ENCODE measurements at regions not wholly inside any gene's neighbourhood (a gene's known extent, or its start where the extent isn't known, plus 50 kb on each side); places are given as distances from the start of the nearest gene placed in this dataset.
A peak's percentile ranks its signal among the peaks of the same experiment; 100 is the strongest.

DNA sequence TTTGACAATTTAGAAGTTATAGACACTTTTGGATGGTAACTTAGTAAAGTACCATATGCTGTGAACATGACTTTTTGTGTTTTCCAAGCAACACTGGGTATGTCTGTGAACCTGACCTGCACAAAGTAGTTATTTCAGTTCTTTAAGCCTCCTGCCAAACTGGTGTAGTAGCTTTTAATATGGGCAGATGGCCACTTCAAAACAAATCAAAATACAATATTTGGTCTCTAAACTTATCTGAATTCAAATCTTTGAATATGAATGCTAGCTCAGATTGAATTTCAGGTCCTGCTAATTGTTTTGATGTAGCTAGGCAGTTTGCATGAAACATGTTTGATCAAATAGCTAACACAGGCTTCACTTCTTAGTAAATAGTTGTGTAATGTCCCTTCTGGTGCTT, 1176.7 kb upstream of the CDH9 start:
- no peak for DNase-seq (ENCODE audit: insufficient read length, low spot score, missing footprints)
- no peak overlapping the region for H3K27ac ChIP-seq (ENCODE audit: low read depth, low read length)
- H3K79me2 ChIP-seq (ENCODE audit: insufficient read depth, low read length): no peaks in the 10 kb centered on the region
- no peaks in the 10 kb centered on the region for H3K4me1 ChIP-seq (ENCODE audit: insufficient read depth, low read length)
- H4K20me1 ChIP-seq (ENCODE audit: insufficient read depth, low read length): no peaks in the 10 kb centered on the region
- no peak overlapping the region for H3K4me2 ChIP-seq (ENCODE audit: insufficient read depth, low read length)
- H3K27me3 ChIP-seq (ENCODE audit: insufficient read depth, low read length): no peaks in the 10 kb centered on the region
- no peaks in the 10 kb centered on the region for H3K9me3 ChIP-seq (ENCODE audit: low read depth, low read length)
- no peak overlapping the region for H3K4me3 ChIP-seq (ENCODE audit: insufficient read depth, low read length)
- TF ChIP-seq, protein P1, sequence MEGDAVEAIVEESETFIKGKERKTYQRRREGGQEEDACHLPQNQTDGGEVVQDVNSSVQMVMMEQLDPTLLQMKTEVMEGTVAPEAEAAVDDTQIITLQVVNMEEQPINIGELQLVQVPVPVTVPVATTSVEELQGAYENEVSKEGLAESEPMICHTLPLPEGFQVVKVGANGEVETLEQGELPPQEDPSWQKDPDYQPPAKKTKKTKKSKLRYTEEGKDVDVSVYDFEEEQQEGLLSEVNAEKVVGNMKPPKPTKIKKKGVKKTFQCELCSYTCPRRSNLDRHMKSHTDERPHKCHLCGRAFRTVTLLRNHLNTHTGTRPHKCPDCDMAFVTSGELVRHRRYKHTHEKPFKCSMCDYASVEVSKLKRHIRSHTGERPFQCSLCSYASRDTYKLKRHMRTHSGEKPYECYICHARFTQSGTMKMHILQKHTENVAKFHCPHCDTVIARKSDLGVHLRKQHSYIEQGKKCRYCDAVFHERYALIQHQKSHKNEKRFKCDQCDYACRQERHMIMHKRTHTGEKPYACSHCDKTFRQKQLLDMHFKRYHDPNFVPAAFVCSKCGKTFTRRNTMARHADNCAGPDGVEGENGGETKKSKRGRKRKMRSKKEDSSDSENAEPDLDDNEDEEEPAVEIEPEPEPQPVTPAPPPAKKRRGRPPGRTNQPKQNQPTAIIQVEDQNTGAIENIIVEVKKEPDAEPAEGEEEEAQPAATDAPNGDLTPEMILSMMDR (IDR thresholded peaks at IDR 0.05; ENCODE audit: extremely low read depth, low read depth, low read length): no peak
- H2AFZ ChIP-seq (ENCODE audit: low read length): no peak overlapping the region
- no peaks in the 10 kb centered on the region for H3K36me3 ChIP-seq (ENCODE audit: insufficient read depth, low read length)

DNA sequence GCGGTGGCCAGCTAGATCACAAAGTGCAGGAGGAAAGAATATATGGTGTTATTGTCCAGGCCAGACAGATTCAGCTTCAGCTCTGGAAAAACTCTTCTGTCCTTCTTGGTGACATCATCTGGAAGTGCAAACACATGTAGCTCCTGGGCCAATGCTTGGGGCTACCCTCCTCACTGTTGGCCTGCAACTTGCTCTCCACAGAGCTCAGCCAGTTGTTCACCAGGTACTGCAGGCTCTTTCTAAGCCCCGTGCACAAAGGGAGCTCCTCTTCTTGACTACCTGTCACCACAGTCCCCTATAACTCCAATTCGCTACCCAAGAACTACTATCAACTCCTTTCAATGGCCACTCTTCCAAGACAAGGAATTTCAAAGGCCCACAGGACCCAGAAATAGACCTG, 1175.9 kb upstream of the CDH9 start:
- no peak overlapping the region for H3K27ac ChIP-seq (ENCODE audit: low read depth, low read length)
- H3K4me3 ChIP-seq (ENCODE audit: insufficient read depth, low read length): no peak overlapping the region
- H2AFZ ChIP-seq (ENCODE audit: low read length): no peak overlapping the region
- H3K9me3 ChIP-seq (ENCODE audit: low read depth, low read length): no peaks in the 10 kb centered on the region
- no peaks in the 10 kb centered on the region for H3K4me1 ChIP-seq (ENCODE audit: insufficient read depth, low read length)
- no peak overlapping the region for H3K4me2 ChIP-seq (ENCODE audit: insufficient read depth, low read length)
- no peaks in the 10 kb centered on the region for H3K79me2 ChIP-seq (ENCODE audit: insufficient read depth, low read length)
- DNase-seq (ENCODE audit: insufficient read length, low spot score, missing footprints): no peak
- no peaks in the 10 kb centered on the region for H3K36me3 ChIP-seq (ENCODE audit: insufficient read depth, low read length)
- H3K27me3 ChIP-seq (ENCODE audit: insufficient read depth, low read length): no peaks in the 10 kb centered on the region
- no peaks in the 10 kb centered on the region for H4K20me1 ChIP-seq (ENCODE audit: insufficient read depth, low read length)
- TF ChIP-seq, protein P1 (IDR thresholded peaks at IDR 0.05; ENCODE audit: extremely low read depth, low read depth, low read length): no peak

DNA sequence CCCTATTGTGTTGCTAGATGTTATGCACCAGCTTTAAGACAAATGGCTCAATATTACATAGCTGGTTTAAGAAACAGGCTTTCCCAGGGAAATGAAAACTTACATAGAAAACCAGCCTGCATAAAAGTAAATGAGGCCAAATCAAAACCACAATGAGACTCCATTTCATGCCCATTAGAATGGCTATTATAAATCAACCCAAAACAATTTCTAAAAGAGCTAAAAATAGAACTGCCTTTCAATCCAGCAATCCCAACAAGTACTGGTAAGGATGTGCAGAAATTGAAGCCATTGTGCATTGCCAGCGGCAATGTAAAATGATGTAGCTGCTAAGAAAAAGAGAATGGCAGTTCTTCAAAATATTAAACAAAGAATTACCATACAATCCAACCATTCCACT, 1170.0 kb upstream of the CDH9 start:
- no peaks in the 10 kb centered on the region for H3K36me3 ChIP-seq (ENCODE audit: insufficient read depth, low read length)
- H2AFZ ChIP-seq (ENCODE audit: low read length): no peak overlapping the region
- H3K4me3 ChIP-seq (ENCODE audit: insufficient read depth, low read length): no peak overlapping the region
- H3K27ac ChIP-seq (ENCODE audit: low read depth, low read length): no peak overlapping the region
- TF ChIP-seq, protein P1 (IDR thresholded peaks at IDR 0.05; ENCODE audit: extremely low read depth, low read depth, low read length): no peak
- DNase-seq (ENCODE audit: insufficient read length, low spot score, missing footprints): no peak
- H3K27me3 ChIP-seq (ENCODE audit: insufficient read depth, low read length): no peaks in the 10 kb centered on the region
- H3K79me2 ChIP-seq (ENCODE audit: insufficient read depth, low read length): no peaks in the 10 kb centered on the region
- no peaks in the 10 kb centered on the region for H3K9me3 ChIP-seq (ENCODE audit: low read depth, low read length)
- H3K4me2 ChIP-seq (ENCODE audit: insufficient read depth, low read length): no peak overlapping the region
- no peaks in the 10 kb centered on the region for H3K4me1 ChIP-seq (ENCODE audit: insufficient read depth, low read length)
- H4K20me1 ChIP-seq (ENCODE audit: insufficient read depth, low read length): no peaks in the 10 kb centered on the region

DNA sequence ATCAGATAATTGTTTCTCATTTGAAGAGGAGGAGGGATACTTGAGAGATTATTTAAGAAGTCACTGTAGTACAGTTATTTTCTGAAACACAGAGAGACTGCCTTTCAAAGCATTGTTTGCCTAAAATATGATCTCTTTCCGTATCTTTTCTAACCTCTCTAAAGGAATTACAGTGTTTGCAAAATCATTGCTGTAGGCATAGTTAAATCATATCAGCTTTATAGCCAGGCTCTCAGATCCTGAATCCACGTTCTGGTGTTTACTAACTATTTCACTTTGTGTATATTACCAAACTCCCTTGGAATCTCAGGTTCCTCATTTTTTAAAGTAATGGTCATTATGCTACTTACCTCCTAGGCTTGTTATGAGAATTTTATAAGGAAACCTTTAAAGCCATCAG, 1151.6 kb upstream of the CDH9 start:
- no peaks in the 10 kb centered on the region for H4K20me1 ChIP-seq (ENCODE audit: insufficient read depth, low read length)
- TF ChIP-seq, protein P1 (IDR thresholded peaks at IDR 0.05; ENCODE audit: extremely low read depth, low read depth, low read length): no peak

More for the DNA sequence above, 1151.6 kb upstream of the CDH9 start:
- Histone ChIP-seq H3K9me3 (ENCODE audit: low read depth, low read length) (no peaks in the 10 kb centered on the region), H3K4me3 (ENCODE audit: insufficient read depth, low read length) (no peak overlapping the region), H3K4me1 (ENCODE audit: insufficient read depth, low read length) (no peaks in the 10 kb centered on the region), H3K4me2 (ENCODE audit: insufficient read depth, low read length) (no peak overlapping the region), H3K27ac (ENCODE audit: low read depth, low read length) (no peak overlapping the region), H3K79me2 (ENCODE audit: insufficient read depth, low read length) (no peaks in the 10 kb centered on the region), H3K27me3 (ENCODE audit: insufficient read depth, low read length) (no peaks in the 10 kb centered on the region), H3K36me3 (ENCODE audit: insufficient read depth, low read length) (no peaks in the 10 kb centered on the region), H2AFZ (ENCODE audit: low read length) (no peak overlapping the region)
- DNase-seq (ENCODE audit: insufficient read length, low spot score, missing footprints): peak; percentile 18

Measured in osteoblast (primary cell).